Fibroblast of skin of right biceps (primary cell): ENCODE measurements at regions not wholly inside any gene's neighbourhood (a gene's known extent, or its start where the extent isn't known, plus 50 kb on each side); places are given as distances from the start of the nearest gene placed in this dataset.

Experiments
- DNase-seq: peaks from one replicate; pipeline ENCODE4 v3.0.0-alpha.2; 2013

DNA sequence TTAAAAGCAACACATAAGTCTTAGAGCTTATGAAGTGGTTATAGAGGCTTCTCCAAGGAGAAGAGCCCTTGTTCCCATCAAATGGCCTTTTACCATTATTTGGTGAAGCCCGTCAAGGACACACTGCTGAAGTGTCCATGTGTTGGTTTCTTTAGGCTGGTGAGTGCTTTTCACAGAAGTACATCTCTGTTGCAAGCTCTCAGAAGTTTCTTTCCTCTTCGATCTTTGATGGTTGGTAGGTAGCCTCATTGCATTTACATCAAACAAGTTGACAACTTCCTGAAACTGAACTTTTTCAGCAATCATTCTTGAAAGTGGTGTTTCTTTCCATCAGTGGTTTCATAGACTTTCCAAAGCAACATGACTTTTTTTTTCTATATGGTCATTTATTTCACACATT, 465.6 kb downstream of the HDGFL1 start:
- DNase-seq = no peak

DNA sequence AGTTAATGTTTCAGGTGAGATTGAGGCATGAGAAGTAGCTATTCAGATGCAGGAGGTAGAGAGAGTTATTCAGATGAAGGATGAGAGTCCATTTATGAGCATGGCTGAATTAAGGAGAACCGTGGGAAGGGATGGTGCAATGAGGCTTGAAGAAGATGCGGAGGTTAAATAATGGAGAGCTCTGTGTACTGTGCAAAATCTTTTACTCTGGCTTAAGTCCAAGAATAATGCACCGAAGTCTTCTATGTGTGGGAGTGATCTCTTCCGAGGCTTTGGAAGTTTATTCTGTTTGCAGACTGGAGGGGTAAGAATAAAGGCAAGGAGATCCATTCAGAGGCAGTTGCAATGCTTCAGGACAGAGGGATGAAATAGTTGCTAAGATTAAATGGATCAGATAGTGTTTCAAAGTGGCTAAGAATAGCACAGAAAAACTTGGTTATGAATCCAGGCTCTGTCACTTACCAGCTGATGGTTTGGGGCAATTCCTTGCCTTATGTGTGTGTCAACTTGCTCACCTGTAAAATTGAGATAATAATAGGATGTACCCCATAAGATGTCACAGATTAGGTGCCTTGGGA, 467.1 kb downstream of the HDGFL1 start:
- no peak for DNase-seq

DNA sequence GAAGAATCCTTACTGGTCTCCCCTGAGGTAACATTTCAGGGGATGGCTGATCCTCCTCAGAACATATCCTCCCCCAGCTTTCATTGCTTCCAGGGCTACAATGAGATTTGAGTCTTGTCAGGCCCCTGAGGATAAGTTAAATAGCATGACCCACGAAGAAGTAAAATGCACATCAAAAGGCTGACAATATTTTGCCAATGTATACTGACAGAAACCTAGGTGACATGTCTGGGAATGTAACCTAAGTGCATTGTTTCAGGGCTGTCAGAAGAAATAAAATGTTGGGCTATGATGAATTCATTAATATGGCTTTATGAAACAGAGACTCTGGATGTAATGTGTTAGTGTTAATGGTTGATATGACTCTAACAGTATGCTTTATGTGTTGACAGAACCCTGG, 471.5 kb downstream of the HDGFL1 start:
- DNase-seq = no peak

- no peak for DNase-seq
Observed at GRCh38 chr6:23045280-23045679, 475.9 kb downstream of the HDGFL1 start.

- DNase-seq = peak; percentile 2
Observed at GRCh38 chr6:23055523-23055922, 486.2 kb downstream of the HDGFL1 start.

DNA sequence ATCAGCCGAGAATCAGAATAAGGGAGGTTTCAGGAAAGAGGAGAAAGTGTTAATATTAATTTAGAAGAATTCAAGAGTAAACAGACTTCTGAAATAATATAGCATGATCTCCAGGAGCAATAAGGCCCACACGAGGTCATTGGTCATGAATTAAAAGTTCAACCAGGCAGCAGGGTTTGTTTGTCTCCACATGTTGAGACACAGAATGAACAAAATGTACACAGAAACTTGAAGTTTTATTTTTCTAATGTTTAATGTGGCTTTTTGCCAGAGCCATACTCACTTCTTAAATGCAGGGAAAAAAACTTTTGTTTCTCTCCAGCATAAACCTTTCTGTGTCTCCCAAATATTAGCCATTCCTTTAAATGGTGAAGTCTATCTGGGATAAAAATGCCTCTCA, 504.5 kb downstream of the HDGFL1 start:
- no peak for DNase-seq

GRCh38 chr6:23077772-23078171, 508.4 kb downstream of the HDGFL1 start:
- DNase-seq = no peak

DNA sequence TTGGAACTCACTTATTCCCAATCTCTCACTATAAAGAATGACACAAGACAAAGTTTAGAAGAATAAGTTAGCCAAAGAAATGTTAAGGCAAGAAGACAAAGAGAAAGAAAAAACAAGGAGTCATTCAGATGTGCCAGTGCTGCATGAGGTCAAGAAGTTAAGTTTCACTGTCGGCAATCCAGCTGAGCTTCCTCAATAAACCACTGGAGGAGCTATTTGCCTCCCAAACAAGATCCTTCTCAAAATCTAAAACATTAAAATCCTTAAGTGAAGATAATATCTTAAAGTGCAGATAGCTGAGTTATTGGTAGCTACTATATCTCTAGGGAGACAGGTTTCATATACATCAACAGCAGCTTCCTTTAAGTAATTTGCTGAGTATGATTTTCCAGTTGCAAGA, 512.3 kb downstream of the HDGFL1 start:
- DNase-seq = no peak

GRCh38 chr6:23086100-23086499, 516.7 kb downstream of the HDGFL1 start:
- DNase-seq = no peak

- no peak for DNase-seq
Observed at GRCh38 chr6:23087471-23087870, 518.1 kb downstream of the HDGFL1 start.

DNA sequence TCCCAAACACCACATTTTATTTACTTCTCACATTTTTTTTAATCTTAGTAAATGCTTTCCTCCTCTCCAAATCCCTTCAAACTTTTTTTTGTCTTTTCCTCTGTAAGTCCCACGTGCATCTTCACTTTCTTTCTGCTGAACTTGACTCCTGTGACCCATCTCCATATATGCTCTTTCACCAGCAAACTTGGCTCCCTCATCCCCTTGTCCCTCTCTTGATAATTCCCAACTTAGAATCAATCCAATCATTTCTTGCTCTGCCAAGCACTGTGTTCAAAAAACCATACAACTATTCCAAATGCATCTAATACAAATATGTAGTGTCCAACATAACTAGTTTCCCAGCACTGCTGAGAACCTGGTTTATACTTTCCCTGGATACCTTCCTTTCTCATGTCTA, 519.4 kb downstream of the HDGFL1 start:
- DNase-seq = no peak

DNA sequence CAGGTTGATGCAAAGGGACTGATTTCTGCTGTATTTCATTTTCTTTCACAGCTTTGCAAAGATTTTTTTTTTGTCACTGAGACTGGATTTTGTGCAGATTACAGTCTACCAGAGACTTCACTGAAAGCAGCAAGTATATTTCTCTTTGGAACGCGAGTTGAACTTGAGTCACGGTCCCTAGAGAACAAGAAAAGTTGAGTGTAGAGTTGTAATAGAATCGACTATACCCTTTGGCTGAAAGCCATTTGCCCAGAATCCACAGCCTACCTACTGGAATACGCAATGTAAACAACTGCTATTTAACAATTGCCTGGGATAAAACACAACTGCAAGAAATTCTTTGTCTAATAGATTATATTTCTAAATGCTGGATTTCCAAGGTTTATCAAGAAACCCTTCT, 520.6 kb downstream of the HDGFL1 start:
- DNase-seq = no peak

- peak; percentile 32 for DNase-seq
Observed at GRCh38 chr6:23091795-23092194, 522.4 kb downstream of the HDGFL1 start.

DNA sequence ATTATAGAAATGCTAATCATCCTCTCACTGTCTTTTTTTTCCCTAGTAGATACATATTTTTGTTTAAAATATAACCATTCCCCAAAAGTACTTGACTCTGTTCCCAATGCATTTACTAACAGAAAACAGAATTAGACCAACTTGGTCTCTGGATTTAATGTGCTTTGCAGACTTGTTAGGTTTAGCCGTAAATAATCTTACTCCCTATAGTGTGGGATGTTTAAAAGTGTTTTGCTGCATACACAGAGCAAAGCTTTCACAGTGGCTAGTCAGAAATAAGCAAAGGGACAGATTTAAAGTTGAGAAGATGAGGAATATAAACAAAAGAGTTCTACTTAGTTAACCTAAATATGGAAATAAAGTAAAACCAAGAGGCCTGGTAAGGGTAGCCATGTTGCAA, 527.5 kb downstream of the HDGFL1 start:
- DNase-seq = no peak

GRCh38 chr6:23097566-23097965, 528.2 kb downstream of the HDGFL1 start:
- DNase-seq = peak; percentile 23

GRCh38 chr6:23106951-23107350, 537.6 kb downstream of the HDGFL1 start:
- DNase-seq = peak; percentile 89

- peak; percentile 86 for DNase-seq
Observed at GRCh38 chr6:23111984-23112383, 542.6 kb downstream of the HDGFL1 start.

DNA sequence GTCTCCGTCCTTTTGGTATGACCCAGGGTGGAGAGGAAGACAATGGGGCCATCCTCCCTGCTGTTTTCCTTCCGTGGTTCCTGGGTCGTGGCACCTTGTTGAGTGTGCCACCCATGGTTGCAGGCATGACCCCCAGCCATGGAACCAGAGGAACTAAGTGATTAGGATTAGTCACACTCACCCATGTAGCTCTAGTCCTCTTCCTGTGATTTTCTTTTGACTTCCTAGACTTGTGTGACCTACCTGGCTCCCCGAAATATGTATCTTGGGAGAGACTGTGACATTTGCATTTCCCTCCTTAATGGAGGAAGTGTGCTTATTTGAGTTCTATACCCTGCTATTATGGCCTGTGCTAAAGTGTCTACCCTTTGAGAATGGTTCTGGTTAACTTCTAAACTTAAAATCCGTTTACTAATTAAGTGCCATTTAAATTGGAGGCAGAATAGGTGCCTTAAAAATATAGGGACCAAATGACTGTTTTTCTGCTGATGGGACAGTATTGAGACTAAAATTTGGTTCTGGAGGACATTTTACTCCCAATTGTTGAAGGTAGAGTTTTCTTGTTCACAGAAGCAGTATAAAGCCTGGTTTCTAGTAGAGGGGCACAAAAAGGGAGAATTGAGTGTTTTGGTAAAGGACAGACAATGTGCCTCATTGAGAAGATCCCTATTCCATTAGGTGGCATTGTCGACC, 545.6 kb downstream of the HDGFL1 start:
- DNase-seq = no peak

- peak; percentile 12 for DNase-seq
Observed at GRCh38 chr6:23137611-23138010, 568.2 kb downstream of the HDGFL1 start.

- DNase-seq = peak; percentile 38
Observed at GRCh38 chr6:23140871-23141270, 571.5 kb downstream of the HDGFL1 start.

DNA sequence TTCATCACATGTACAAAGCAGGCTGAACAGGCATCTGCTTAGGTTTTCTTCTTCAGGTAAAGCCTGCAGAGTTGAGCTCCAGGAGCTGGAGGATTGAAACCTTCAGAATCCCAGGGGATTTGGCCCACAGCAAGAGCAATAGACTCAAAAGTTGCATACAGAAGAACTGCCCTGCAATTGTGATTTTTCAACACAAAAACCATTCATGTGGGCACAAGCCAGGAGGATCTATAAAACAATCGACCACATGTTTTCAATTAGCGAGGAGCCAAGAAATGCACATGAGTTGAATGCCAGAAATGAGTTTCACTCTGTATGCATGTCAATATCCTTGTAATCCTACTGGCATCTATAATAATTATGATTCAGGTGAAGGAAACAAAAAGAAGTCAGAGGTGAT, 576.4 kb downstream of the HDGFL1 start:
- peak; percentile 52 for DNase-seq

- DNase-seq = no peak
Observed at GRCh38 chr6:23154159-23154558, 584.8 kb downstream of the HDGFL1 start.

DNA sequence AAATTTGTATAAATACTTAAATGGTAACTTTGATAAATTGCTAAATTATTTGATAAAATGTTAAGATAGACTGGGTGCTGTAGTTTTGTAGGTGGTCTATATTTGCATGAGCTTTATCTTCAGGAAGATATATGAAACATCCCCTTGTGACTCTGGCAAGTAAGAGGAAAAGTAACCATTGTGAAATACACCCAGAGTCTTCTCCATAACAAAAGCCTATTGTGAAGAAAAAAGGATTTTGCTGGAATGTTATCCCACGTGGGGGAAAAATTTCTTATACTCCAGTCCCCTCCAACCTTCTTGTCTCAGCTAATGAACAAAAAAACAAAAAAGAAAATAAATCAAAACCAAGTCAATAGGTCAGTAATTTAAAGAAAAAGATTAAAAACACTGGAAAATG, 600.7 kb downstream of the HDGFL1 start:
- no peak for DNase-seq

- peak; percentile 19 for DNase-seq
Observed at GRCh38 chr6:23173234-23173633, 603.9 kb downstream of the HDGFL1 start.

DNA sequence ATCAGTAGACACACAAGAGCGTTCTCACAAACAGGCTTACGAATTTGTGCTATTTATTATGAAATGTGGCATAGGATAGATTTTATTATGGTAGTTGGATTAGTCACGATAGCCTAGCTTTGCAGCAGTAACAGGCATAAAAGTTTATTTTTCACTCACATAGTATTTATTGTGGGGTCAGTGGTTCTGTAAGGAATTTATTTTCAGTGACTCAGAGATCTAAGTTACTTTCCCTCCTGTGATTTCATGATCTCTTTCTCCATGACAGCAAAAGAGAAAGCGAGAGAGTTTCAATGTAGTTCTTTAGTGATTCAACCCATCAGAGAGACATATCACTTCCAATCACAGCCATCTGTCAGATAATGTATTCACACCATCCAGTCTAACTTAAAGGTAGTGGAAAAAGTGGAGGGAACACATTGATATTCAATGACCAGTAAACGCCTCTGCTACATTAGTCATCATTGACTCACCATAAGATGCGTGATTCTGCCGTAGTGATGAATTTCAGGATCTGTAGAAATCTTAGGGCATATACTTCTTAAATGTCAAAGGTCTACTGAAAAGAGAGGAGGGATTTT, 605.5 kb downstream of the HDGFL1 start:
- DNase-seq = peak; percentile 93
